HG02852 (cell line): ENCODE measurements at regions not wholly inside any gene's neighbourhood (a gene's known extent, or its start where the extent isn't known, plus 50 kb on each side); places are given as distances from the start of the nearest gene placed in this dataset.
"Not testable (repeated sequence)": the region's sequence is repeated elsewhere in the genome, so short reads cannot be mapped to it uniquely, and the experiment has no call there.

Source experiments
- ATAC-seq: cut with Tn5 transposase; IDR thresholded peaks from one replicate; pipeline ENCODE4 v1.9.1; 2021; ENCODE audit warnings: mild to moderate bottlenecking, moderate library complexity; ENCODE audit not compliant: unreplicated experiment

- ATAC-seq, result not testable (repeated sequence)
Measured at GRCh38 chr16:29237495-29237894, 169.0 kb downstream of the NPIPB11 start.

- ATAC-seq, result not testable (repeated sequence)
Measured at GRCh38 chr16:29237023-29237422, 169.5 kb downstream of the NPIPB11 start.

DNA sequence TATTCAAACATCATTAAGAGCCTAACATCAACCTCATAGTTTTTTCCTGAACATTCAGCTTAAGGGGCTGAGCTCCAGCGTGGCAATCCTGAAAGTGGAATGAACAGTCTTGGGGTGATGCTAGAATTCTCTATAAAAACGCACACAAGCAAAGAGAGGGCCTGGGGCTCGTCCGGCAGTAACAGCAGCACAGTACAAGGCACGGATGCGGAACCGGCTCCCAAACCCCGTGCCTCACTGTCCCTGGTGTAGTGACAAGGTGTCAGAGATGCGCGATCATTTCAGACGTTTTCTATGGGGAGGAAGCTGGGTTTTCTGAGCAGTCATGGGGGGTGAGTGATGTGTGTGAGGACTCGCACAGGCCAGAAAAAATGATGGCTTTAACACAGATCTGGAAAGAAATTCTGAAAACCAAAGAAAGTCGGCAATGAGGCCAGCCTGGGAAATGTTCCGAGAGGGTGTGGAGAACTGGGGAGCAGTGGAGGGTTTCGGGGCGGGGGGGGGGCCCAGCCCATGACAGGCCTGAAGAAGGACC, 170.6 kb downstream of the NPIPB11 start:
- ATAC-seq, result not testable (repeated sequence)

DNA sequence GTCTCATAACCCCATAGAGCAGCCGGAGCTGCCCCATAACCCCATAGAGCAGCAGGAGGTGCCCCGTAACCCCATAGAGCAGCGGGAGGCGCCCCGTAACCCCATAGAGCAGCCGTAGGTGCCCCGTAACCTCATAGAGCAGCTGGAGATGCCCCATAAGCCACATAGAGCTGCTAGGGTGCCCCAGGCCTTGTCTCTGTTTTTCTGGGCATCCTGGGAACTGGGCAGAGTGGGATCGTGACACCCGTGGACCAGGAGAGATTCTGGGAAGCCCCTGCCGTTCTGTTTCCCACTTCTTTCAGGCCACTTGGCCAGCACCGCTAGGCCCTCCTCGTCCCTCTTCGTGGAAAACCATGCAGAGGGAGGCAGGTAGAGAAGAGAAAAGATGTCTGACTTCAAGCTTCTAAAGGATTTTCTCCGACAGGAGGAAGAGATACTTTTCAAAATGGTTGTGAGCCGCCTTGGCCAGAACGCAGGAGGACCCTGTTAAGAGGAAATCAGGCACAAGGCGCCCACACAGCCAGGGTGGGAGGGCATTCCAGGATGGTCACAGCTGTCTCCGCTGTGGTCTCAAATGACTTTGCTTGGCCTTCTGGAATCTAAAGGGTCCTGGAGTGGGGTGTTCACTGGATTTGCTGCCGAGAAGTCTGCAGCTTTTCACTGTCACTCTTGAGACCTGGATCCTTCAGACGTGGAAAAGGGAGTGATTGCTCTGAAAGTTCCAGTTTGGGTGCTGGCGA, 171.8 kb downstream of the NPIPB11 start:
- not testable (repeated sequence) for ATAC-seq

DNA sequence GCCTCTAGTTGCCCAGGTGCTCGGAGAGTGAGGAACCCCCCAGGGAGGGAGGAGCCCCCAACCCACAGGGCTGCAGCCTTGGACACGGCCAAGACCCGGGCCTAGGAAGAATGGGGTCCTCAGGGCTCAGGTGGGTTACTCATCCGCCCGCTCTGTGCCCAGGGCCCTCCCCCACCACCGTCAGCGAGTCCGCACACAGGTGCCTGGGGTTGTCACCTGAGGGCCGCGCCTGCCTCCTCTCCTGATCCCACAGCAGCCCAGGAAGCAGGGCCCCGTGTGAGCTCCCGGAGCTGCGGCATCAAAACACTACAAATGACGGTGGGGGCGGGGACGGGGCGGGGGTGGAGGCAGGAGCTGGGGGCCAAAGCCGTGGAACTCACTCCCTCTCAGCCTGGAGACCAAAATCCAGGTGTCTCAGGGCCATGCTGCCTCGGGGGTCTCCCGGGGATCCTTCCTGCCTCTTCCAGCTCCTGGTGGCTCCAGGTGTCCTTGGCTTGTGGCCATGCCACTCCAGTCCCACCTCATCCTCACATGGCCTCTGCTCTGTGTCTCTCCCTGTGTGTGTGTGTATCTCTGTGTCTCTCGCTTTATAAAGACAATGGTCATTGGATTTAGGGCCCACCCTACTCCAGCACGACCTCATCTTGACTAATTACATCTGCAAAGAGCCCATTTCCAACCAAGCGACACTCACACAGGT, 172.7 kb downstream of the NPIPB11 start:
- not testable (repeated sequence) for ATAC-seq

GRCh38 chr16:29232811-29233704, 173.5 kb downstream of the NPIPB11 start:
- no peak for ATAC-seq

- ATAC-seq, result not testable (repeated sequence)
Measured at GRCh38 chr16:29232160-29232705, 174.3 kb downstream of the NPIPB11 start.

DNA sequence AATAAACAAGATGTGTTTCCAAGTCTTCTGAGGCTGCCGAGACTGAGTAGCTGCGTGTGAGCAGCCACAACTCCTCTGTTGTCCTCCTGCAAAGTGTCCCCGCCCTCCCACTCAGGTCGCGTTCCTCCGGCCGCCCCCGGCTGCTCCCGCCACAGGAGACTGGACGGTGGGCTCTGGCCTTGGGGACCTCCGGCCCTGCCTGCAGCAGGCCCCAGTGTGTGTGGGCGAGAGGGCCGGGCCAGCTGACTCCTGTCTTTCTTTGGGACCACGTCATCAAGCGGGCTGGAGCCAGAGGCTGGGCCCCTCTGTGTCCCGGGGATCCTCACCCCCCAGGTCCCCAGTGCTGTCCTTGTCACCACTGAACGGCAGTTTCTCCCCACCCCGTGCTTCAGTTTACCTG, 175.3 kb downstream of the NPIPB11 start:
- no peak for ATAC-seq

DNA sequence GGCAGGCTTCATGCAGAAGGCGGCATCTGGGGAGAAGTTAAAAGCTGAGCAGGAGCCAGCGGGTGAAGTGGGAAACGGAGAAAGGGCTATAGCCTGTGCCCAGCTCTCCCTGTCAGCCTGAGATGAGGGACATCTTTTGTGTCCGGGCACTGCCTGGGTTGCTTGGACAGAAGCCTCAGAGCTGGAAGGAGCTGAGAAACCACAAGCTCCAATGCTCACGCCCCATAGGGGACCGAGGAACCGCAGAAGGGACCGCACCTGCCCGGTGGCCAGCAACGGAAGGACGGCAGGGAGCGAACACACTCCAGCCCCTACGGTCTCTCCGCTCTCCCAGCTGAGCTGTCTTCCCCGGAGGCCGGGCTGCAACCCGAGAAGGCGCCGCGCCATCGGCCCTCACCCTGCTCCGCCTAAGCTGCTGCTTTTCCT, 175.8 kb downstream of the NPIPB11 start:
- ATAC-seq, result no peak

DNA sequence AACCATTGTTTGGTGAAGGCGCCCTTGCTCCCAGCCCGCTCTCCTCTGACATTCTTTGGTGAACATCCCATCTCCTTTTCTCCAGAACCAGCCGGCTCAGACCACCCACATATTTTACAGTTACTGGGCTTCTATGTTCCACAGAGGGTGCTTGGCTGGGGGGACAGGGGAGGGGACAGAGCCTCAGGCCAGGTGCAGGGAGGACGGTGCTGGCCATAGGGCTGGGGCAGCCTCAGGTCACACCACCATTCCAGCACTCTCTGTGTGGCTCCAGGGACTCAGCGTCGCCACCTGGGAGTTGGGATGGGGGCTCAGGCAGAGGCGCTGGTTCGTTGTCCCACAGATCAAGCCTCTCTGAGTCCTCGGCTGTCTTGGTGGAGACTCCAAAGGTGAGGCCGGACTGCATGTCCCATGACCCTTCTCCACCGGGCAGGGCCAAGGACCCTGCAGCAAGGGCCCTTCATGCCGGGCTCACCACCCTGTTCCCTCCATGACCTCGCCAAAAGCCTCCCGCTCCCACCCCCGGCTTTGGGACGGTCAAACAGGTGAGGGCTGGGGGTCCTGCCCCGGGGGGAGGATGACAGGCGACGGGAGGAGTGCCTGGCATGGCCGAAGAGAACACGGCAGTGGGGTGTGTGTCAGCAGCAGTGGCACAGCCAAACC, 176.4 kb downstream of the NPIPB11 start:
- not testable (repeated sequence) for ATAC-seq

DNA sequence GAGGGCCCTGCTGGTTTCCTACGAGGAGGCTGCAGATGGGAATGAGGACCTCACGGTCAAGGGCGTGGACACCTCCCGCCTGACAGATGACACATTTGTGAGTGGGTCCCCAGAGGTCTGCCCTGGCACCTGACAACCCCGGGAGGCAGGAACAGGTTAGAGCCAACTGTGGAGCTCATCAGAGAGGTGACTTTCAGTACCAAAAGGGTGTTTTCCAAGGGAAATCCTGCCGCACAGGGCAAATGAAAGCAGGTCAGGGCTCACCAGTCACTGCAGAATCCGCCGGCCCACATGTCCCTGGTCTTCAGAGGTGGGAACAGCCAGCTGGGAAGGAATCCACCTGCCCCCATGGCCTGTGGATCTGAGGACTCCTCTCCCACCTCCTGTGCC, 176.9 kb downstream of the NPIPB11 start:
- not testable (repeated sequence) for ATAC-seq

GRCh38 chr16:29228664-29229611, 177.6 kb downstream of the NPIPB11 start:
- not testable (repeated sequence) for ATAC-seq

DNA sequence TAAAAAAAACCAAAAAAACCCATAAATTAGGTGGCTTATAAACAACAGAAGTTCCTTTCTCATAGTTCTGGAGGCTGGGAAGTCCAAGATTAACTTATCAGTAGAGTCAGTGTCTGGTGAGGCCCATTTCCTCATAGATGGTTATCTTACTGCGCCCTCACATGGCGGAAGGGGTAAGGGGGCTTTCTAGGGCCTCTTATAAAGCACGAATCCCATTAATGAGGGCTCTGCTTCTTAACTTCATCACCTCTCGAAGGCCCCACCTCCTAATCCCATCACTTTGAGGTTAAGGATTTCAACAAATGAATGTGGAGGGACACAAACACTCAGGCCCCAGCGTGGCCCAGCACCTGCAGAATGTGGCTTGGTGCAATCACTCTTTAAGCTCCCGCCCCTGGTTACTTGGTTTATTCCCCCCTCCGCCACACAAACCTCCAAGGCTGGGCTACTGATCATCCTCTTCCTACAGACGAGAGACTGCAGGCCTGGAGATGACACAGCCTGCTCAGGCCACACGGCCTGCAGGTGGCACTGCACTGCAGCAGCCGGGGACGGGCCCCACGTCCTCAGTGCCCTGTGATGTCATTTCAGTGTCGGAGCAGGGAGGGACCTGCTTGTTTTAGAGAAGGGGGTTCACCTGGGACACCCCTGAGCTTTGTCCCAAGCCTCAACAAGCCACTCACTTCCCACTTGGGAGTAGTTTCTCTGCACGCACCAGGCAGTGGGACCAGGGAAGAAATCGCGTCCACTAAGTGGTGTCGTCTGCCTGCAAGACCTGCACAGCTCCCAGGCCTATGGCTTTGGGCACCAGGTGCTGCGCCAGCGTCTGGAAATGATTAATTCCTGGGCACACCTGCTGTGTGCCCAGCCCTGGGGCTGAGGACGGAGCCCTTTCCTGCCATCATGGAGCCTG, 178.5 kb downstream of the NPIPB11 start:
- ATAC-seq, result peak; percentile 62

DNA sequence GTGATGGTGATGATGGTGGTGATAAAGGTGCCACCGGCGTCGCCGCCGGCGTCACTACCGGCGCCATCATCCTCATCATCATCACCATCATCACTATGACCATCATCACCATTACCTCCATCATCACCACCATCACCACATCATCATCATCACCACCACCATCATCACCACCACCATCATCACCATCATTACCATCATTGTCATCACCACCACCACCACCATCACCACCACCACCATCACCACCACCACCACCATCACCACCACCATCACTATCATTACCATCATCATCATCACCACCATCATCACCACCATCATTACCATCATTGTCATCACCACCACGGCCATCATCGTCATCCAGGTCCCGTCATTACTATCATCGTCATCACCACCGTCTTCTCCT, 179.7 kb downstream of the NPIPB11 start:
- no peak for ATAC-seq

- not testable (repeated sequence) for ATAC-seq
Measured at GRCh38 chr16:29224675-29225074, 181.8 kb downstream of the NPIPB11 start.

GRCh38 chr16:29222615-29223014, 183.9 kb downstream of the NPIPB11 start:
- not testable (repeated sequence) for ATAC-seq

DNA sequence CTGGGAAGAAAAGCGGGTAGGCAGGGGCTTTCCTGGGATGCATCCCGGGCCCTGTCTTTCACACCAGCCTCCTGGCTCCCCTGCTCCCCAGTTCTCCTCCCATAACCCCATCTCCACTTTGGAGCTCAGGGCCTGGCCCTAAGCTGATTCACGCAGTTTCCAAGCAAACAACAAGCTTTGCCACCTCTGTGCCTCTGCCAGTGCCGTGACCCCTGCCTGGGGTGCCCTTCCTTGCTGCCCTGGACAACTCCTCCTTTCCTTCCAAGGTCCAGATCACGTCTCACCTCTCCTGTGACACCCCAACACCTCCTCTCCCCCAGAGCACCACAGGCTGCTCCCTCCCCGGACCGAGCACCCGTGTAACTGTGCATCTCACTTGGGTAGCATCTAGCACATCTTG, 184.5 kb downstream of the NPIPB11 start:
- ATAC-seq, result not testable (repeated sequence)
